MV-4-11 (cell line): ENCODE measurements at regions not wholly inside any gene's neighbourhood (a gene's known extent, or its start where the extent isn't known, plus 50 kb on each side); places are given as distances from the start of the nearest gene placed in this dataset.

ENCODE experiments used
- DNase-seq: peaks from one replicate; lab custom pipeline; 2025; lab: John Stamatoyannopoulos, UW

- DNase-seq: no peak
Measured at GRCh38 chr17:69605571-69605970, 191.1 kb downstream of the MAP2K6 start.

- no peak for DNase-seq
Measured at GRCh38 chr17:69606142-69606800, 191.8 kb downstream of the MAP2K6 start.

DNA sequence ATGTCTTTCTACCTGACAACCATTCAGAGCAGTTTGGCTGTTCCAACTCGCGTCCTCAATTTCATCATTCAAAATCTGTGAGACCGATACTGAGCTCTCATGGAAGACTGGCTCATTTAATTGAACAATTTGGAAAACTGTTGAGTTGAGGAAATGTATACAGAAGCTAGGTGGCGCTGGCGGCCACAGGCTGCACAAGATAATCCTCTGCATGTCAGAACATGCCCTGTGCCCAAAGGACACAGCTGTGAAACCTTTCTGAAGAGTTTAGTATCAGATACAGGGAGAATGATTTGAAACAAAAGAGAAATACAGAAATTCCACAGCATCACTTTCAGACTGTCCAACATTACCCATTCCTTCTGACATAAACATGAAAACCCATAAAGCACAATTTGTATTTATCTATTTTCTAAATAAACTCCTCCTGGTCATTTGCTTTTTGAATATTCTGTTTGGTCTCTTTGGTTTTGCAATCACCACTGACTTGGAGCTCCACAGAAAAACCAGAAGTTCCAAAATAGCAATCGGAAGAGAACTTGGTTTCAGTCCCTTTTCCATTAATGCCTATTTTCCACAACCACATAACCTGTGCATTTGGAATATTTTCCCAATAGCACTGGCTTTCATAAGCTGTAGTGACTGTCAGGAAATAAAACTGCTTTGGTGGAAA is 192.8 kb downstream of the MAP2K6 start:
- peak; percentile 82 for DNase-seq

DNA sequence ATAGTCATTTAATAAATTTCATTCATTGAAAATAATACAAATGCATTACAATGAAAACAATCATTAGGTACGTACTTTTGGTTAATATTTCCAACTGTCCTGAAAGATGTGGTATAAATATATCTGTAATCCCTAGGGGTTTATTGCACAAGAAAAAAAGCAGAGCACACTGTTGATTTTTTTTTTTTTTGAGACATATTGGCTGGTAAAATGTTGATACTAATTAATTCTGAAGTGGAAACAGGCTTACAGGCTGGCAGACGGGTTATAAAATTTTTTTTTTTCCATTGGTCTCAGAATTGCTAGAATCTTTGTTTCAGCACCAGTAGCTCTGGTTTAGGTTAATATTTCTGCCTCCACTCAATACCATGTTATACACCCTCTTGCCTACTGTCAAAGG is 193.6 kb downstream of the MAP2K6 start:
- no peak for DNase-seq

DNA sequence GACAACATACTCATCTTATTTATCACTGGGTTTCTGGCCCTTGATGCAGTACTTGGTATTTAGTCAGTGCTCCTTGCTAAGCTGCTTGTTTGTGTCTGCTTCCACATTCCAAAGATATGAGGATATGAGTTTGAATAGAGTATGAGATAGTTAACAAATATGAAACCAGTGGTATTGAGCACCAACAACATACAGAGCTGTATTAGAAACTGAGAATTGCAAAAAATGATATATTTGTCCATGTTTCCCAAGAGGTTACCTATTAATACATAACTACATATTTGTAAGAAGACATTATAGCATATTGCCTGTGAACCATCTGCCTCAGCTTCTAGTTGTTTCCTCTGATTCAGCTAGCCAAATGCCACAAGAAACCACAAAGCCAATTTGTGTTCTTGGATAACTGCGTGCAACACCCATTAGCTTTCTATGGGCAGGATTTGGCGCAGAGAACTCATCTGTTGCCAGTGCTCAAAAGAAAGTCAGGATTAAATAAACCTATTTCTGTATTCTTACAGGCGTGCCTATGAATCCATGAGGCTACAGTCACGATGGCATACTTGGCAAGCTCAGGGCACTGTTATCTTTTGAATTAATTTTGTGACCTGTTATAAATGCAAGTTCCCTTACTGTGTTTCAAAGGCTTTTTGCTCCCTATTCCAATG is 194.4 kb downstream of the MAP2K6 start:
- peak; percentile 68 for DNase-seq

- peak; percentile 82 for DNase-seq
Measured at GRCh38 chr17:69609473-69610305, 195.2 kb downstream of the MAP2K6 start.

- DNase-seq: peak; percentile 81
Measured at GRCh38 chr17:69620363-69620762, 205.9 kb downstream of the MAP2K6 start.

GRCh38 chr17:69625474-69625873 is 211.0 kb downstream of the MAP2K6 start:
- DNase-seq: no peak

DNA sequence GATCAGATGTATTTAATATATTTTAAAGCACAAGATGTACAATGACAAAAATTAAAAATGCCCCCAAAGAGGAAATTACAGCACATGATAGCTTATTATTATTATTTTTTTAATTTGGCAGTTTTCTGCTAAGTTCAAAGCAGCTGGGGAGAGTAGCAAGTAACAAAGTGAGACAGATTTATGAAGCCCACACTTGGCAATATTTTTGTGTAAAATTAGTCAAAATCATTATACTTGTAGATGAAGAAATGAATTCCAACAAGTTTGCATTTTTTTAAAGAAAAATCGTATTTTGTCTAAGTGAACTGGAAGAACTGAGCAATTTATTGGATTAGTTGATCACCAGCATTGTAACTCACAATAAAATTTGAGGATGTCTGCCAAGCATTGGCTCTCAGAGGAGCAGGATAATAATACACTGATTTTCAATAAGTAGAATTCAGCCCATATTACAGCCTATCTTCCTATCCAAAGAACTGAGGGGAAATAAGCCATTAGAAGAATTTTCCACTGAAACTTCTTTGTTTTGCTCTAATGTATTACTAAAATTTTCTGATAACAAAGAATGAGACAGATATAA is 215.6 kb downstream of the MAP2K6 start:
- no peak for DNase-seq

DNA sequence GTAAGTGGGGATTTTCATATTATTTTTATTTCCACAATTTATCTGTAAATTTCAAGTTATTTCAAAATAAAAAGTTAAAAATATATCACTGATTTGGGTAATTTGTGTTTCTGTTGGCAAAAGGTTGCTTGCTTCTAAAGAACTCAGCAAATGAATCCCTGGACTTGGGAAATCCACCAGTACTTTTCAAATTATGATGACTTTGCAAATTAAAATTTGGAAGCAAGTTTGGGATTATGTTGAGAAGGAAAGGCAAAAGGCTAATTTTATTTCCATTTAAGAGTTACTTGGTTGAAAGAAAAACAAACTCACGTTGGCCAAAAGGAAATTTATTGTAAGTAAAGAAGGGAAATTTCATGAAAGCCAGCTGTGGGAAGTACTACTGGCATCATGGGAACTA is 220.3 kb downstream of the MAP2K6 start:
- no peak for DNase-seq

GRCh38 chr17:69637446-69638156 is 223.1 kb downstream of the MAP2K6 start:
- DNase-seq: no peak

GRCh38 chr17:69639096-69639495 is 224.6 kb downstream of the MAP2K6 start:
- DNase-seq: no peak

- DNase-seq: no peak
Measured at GRCh38 chr17:69640073-69640472, 225.6 kb downstream of the MAP2K6 start.

GRCh38 chr17:69643686-69644085 is 229.2 kb downstream of the MAP2K6 start:
- no peak for DNase-seq

- no peak for DNase-seq
Measured at GRCh38 chr17:69646729-69647128, 232.2 kb downstream of the MAP2K6 start.

- no peak for DNase-seq
Measured at GRCh38 chr17:69650881-69651280, 236.4 kb downstream of the MAP2K6 start.

- DNase-seq: no peak
Measured at GRCh38 chr17:69651921-69652320, 237.4 kb downstream of the MAP2K6 start.

- no peak for DNase-seq
Measured at GRCh38 chr17:69654981-69655855, 240.7 kb downstream of the MAP2K6 start.

DNA sequence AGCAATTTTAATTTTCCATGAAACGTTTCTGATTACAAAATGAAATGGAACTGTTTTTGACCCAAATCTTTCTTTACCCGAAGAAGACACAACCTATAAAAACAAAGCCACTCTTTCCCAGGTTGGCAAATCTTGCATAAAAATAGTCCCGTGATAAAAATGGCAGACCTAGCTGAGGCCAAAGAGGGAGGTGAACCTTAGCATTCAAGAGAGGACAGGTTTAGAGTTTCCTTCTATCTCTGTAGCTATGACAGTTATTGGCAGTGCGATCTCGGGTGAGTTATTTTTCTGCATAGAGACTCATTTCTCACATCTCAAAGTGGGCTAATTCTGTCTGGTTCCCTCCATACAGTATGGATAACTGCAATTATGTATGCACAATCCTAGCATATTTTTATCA is 241.4 kb downstream of the MAP2K6 start:
- no peak for DNase-seq

DNA sequence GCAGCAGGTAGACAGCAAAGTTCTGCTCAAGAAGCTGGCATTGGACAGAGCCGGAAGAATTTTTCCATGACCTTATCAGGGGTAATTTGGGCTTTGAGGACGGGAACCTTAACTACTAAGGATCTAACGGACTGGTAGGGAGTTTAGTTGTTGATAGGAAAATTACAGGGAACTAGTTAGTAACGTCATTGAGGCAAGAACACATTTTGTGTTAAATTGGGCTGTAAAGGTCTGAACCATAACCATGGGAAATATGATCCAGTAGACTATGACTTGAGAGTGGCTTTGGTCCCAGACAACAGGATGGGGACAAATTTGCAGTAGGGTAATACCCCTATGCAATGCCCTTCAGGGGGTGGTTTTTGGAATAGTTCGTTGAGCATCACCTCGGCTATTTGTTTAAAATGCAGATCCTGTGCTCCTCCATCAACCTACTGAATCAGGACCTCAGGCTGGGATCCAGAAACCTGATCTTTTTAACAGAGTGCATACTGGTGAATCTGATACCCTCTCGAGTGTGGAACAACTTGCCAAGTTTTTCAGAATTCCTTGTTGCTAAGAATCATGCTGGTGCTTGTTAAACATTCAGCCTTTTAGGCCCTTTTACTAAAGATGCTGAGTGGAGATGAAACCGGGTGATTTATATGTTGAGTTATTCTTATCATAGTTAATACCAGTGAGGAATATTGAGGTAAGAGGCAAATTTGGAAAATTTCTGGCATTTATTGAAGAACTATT is 255.1 kb downstream of the MAP2K6 start:
- no peak for DNase-seq
